ENCODE measurements at regions not wholly inside any gene's neighbourhood (a gene's known extent, or its start where the extent isn't known, plus 50 kb on each side); places are given as distances from the start of the nearest gene placed in this dataset.
"Not testable (repeated sequence)": the region's sequence is repeated elsewhere in the genome, so short reads cannot be mapped to it uniquely, and the experiment has no call there.

- ATAC-seq, result no peak
- DNase-seq (ENCODE audit: missing footprints), result no peak
- intact Hi-C loops (cut with DNase I), result no loop called here
Observed at GRCh38 chr22:48834404-48834803, 993.3 kb downstream of the BRD1 start.

DNA sequence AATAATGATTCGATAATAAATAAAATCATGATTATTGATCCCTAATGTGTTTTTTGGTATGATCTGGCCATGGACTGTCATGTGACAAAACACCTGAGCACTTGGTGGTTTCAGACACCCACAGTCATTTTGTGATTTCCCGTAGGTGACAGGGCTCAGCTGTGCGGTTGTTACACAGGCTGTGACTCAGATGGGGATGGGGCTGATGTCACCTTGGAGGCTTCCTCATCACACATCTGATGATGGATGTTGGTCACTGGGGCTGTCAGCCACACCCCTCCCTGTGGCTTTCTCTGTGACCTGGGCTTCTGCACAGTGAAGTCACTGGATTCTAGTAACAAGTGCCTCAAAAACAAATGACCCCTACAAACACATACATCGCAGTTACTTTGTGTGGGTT, 995.1 kb downstream of the BRD1 start:
- ATAC-seq, result no peak
- DNase-seq (ENCODE audit: missing footprints), result no peak
- intact Hi-C loops (cut with DNase I), result no loop called here

- no peak for ATAC-seq
- no peak for DNase-seq (ENCODE audit: missing footprints)
- intact Hi-C loops (cut with DNase I), result no loop called here
Observed at GRCh38 chr22:48829908-48830307, 997.8 kb downstream of the BRD1 start.

- no peak for ATAC-seq
- intact Hi-C loops (cut with DNase I), result no loop called here
- DNase-seq (ENCODE audit: missing footprints), result no peak
Observed at GRCh38 chr22:48828688-48829087, 999.0 kb downstream of the BRD1 start.

GRCh38 chr22:48827904-48828555, 999.6 kb downstream of the BRD1 start:
- DNase-seq (ENCODE audit: missing footprints) (no peak), ATAC-seq (no peak)
- intact Hi-C loops (cut with DNase I), result no loop called here

DNA sequence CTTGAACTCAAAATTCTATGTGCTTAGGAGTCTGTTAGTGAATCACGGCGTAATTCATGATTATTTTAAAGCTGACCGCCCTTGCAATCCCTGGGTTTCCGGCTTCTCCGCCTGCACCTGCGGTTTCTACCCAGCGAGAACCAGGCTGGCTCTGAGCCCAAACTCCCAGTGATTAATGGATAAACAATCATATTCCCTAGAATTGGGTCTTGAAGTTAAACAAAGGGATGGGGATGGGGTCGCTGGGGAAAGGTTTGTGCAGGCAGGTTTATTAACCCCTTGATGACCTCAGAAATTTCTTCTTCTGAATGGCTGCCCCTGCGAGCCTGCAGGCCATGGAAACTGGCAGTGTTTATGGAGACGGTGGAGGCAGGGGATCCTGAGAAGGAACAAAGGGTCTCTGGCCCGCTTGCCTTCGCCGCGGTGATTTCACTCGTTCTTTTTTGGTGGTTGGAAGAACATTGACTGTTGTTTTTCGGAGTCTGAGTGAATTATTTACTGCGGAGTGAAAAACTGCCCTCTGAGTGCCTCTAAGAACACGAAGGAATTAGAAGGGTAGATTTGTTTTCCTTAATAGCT, 1000.3 kb downstream of the BRD1 start:
- intact Hi-C loops (cut with DNase I), result no loop called here
- DNase-seq (ENCODE audit: missing footprints) (no peak), ATAC-seq (no peak)

GRCh38 chr22:48826546-48826945, 1001.1 kb downstream of the BRD1 start:
- intact Hi-C loops (cut with DNase I), result no loop called here
- ATAC-seq (no peak), DNase-seq (ENCODE audit: missing footprints) (no peak)

DNA sequence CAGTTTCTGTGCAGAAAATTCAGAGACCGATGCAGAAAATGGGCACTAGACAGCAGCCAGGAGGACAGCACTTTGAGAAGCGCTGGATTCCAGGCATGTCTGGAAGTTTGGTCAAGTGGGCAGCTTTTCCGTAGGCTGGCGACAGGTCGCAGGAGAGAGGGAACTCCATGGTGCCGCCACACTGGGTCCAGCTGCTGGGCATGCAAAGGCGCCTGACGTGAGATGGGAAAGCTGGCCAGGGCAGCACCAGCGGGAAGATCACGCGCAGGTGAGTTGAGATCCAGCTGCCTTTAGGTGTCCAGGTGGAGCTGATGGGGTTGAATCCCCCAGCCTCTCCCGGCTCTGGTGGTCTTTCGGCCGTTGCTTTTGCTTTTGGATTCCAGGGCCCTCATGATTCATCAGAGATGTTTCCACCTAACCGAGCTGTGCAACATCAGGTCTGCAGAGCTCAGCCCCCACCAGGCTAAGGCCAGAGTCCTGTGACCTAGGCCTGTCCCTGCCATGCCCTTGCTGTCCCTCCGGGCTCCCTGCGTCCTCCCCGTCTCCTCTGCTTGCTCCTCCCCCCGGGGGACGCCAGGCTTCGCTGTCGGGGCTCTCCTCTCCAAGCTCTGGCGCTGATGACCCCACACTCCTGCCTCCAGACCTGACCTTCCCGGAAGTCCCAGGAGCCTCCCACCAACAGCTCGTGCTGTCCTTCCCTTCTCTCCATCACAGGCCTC, 1001.7 kb downstream of the BRD1 start:
- intact Hi-C loops (cut with DNase I), result no loop called here
- DNase-seq (ENCODE audit: missing footprints) (no peak), ATAC-seq (no peak)

DNA sequence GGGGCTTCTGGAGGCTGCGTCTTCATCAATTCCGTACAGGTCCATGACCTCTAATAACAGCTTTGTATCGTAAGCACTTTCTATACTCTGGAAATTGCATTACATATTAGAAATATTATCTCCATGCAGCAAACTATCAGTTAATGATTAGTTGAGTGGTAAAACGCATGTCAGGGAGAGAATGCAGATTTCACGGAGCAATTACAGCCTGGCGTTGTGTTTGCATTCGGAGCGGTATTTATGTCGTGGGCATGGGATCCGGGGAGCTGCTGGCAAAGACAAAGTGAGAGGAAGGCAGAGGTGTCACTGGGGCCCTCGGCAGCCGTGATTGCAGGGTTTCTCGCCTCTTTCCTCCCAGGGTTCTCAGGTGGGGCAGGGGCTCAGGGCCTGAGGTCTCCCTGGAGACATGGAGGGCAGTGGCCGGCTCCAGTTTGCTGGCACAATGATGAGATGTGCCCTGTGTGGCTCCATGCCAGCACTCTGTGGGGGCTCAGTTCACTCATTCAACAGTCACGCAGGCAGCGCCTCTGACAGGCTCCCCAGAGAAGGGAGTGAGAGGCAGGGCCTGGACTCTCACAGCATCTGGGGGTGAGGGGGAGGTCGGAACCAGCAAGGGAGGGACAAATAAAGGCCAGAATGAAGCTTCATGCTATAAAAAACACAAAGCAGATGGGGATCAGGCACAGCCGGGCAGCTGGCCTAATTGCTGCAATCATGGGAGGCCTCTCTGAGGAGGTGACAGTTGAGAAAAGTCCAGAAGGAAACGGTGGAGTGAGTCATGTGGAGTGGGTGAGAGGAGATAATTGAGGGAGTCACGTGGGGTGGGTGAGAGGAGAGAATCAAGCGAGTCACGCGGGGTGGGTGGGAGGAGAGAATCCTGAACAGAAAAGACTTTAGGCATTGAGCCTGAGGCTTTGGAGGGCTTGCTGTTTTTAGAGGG, 1002.7 kb downstream of the BRD1 start:
- ATAC-seq (no peak), DNase-seq (ENCODE audit: missing footprints) (no peak)

DNA sequence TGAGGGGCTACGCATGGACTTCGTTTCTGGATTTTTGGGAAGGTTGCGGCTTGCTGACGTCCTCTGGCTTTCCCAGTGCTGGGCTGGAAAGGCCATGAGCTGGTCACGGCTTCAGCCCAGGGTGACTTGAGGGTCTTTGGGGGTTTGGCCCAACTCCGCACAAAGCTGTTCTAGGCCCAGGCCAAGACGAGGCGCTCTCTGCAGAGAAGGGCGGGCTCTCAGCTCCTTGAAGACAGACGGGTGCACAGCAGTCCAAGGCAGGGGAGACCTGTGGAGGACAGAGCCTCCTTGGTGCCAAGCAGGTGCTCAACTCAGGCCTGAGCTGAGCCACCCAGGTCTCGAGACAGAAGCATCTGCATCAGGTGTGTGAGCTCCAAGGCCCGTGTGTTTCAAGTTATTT, 1003.7 kb downstream of the BRD1 start:
- intact Hi-C loops (cut with DNase I), result no loop called here
- DNase-seq (ENCODE audit: missing footprints), result no peak
- ATAC-seq, result no peak

More for the DNA sequence above, 1002.7 kb downstream of the BRD1 start:
- intact Hi-C loops (cut with DNase I), result no loop called here

DNA sequence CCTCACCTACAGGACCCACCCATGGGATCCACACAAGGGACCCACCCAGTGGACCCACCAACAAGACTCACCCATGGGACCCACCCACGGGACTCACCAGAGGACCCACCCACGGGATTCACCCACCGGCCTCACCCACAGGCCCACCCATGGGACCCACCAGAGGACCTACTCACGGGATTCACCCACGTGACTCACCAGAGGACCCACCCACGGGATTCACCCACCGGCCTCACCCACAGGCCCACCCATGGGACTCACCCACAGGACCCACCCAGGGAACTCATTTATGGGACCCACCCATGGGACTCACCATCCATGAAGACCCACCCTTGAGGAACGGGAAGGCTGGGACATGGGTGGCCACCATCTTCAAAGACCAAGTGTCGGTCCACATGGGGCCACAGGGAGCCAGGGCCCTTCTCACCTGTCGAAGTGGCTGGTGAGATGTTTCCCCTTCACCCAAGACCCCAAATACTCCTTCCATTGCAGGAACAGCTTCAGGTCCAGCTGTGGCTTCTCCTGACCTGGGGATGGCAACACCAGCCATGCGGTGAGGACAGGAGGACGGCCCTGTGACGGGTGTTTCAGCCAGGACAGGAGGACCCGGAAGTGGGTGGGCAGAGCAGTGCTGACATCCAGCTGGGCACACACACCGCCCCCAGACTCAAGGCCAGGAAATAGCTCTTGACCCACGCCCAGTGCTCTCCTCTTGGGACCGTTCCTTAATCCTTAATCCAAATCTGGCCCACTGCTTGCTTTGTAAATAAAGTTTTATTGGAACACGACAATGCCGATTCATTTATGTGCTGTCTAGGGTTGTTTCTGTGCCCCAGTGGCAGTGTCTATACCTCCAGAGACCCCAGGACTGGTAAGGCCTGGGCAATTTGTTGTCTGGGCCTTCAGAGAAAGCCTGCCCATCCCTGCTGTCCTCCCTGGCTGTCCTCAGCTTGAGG, 1005.1 kb downstream of the BRD1 start:
- intact Hi-C loops (cut with DNase I), result no loop called here
- ATAC-seq, result no peak
- no peak for DNase-seq (ENCODE audit: missing footprints)

GRCh38 chr22:48821727-48822126, 1005.9 kb downstream of the BRD1 start:
- DNase-seq (ENCODE audit: missing footprints), result no peak
- no peak for ATAC-seq
- intact Hi-C loops (cut with DNase I), result no loop called here

- ATAC-seq (no peak), DNase-seq (ENCODE audit: missing footprints) (no peak)
- intact Hi-C loops (cut with DNase I), result no loop called here
Observed at GRCh38 chr22:48821346-48821690, 1006.4 kb downstream of the BRD1 start.

- ATAC-seq (no peak), DNase-seq (ENCODE audit: missing footprints) (no peak)
- intact Hi-C loops (cut with DNase I), result no loop called here
Observed at GRCh38 chr22:48820481-48821345, 1007.0 kb downstream of the BRD1 start.

GRCh38 chr22:48819961-48820360, 1007.7 kb downstream of the BRD1 start:
- DNase-seq (ENCODE audit: missing footprints) (no peak), ATAC-seq (no peak)
- intact Hi-C loops (cut with DNase I), result no loop called here

DNA sequence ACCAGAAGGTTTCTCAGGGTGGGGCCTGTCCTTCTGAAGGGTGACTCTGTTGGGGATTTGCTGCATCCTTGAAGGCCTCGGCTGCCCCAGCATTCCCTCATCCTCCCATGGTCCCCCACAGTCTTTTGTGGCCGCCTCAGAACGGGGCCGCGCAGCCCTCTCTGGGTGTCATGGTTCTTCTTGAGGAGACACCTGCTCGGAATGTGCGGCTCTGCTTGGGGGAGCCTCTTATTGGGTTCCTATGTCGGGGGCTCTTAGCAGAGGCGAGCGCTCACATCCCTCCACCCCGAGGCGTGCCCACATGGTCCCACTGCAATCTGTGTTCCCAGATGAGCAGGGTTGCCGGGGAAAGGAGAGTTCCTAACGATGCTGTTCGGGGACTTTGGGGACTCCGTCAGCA, 1008.4 kb downstream of the BRD1 start:
- ATAC-seq (no peak), DNase-seq (ENCODE audit: missing footprints) (no peak)
- intact Hi-C loops (cut with DNase I), result no loop called here

DNA sequence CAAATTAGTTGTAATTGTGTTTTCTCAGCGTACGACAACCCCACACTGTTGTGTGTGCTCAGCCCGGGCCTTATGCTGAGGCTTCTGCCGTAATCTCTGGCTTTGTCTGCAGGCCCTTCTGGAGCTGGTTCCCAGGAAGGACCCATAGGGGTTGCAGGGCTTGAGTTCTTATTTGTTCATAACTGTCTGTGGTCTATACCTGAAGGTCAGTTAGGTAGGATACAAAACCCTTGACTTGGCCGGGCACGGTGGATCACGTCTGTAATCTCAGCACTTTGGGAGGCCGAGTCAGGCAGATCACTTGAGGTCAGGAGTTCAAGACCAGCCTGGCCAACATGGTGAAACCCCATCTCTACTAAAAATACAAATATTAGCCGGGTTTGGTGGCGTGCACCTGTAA, 1010.2 kb downstream of the BRD1 start:
- intact Hi-C loops (cut with DNase I); DNase-seq (ENCODE audit: missing footprints); ATAC-seq: not testable (repeated sequence)

Measured in Right ventricle myocardium inferior (tissue), 1 donor.